ENCODE measurements at regions not wholly inside any gene's neighbourhood (a gene's known extent, or its start where the extent isn't known, plus 50 kb on each side); places are given as distances from the start of the nearest gene placed in this dataset.

DNA sequence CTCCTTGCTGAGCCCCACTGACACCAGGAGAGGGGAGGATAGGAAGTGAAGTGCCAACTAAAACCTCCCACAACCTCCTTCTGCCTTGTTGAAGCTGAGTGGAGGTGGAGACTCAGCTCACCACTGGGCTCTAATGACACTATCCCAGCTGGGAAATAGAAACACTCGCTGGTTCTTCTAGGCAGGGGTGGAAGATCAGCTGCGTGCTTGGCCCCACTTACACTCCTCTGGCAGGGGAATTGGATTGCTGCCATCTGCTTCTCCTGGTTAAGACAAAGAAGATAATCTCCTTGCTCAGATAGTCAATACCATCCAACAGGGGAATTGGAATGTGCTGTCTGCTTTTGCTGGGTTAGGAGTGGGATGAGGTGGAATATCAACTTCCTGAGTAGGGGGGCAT, 392.5 kb downstream of the ZNF674 start:
- TF ChIP-seq, protein P1, sequence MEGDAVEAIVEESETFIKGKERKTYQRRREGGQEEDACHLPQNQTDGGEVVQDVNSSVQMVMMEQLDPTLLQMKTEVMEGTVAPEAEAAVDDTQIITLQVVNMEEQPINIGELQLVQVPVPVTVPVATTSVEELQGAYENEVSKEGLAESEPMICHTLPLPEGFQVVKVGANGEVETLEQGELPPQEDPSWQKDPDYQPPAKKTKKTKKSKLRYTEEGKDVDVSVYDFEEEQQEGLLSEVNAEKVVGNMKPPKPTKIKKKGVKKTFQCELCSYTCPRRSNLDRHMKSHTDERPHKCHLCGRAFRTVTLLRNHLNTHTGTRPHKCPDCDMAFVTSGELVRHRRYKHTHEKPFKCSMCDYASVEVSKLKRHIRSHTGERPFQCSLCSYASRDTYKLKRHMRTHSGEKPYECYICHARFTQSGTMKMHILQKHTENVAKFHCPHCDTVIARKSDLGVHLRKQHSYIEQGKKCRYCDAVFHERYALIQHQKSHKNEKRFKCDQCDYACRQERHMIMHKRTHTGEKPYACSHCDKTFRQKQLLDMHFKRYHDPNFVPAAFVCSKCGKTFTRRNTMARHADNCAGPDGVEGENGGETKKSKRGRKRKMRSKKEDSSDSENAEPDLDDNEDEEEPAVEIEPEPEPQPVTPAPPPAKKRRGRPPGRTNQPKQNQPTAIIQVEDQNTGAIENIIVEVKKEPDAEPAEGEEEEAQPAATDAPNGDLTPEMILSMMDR (optimal IDR thresholded peaks at IDR 0.05 in 1 of 3, IDR thresholded peaks at IDR 0.05 in 1 of 3, conservative IDR thresholded peaks at IDR 0.05 in 1 of 3; ENCODE audit: extremely low read depth in 1 of 3, insufficient read depth in 2 of 3, low read length in 3 of 3): no peak
- TF ChIP-seq EZH2 (IDR thresholded peaks at IDR 0.05; ENCODE audit: low read length): no peak
